ENCODE measurements at regions not wholly inside any gene's neighbourhood (a gene's known extent, or its start where the extent isn't known, plus 50 kb on each side); places are given as distances from the start of the nearest gene placed in this dataset.
A peak's percentile ranks its signal among the peaks of the same experiment; 100 is the strongest.

DNA sequence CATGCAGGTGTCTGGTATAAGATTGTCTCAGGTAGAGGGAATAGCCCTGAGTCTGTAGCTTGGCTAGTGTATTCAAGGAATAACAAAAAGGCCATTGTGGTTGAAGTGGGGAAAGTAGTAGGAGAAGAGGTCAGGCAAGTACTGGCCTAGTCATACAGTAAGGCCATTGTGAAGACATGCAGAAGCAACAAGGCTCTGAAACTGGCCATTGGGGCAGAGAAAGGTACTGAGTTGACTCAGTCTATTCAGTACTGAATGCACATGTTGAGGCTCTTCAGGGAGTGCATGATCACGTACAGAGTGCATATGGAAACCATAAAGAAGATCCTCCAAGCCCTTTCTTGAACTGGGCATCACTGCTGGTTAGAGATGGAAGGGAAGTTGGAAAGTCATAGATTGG lies 477.6 kb downstream of the SOX6 start:
- Histone ChIP-seq H3K9me3 (no peaks in the 10 kb centered on the region), H3K4me1 (no peaks in the 10 kb centered on the region), H3K36me3 (no peaks in the 10 kb centered on the region), H3K4me3 (ENCODE audit: low read depth, low read length) (no peak overlapping the region), H3K27me3 (no peaks in the 10 kb centered on the region)
- no peak for DNase-seq
- TF ChIP-seq, protein P1, sequence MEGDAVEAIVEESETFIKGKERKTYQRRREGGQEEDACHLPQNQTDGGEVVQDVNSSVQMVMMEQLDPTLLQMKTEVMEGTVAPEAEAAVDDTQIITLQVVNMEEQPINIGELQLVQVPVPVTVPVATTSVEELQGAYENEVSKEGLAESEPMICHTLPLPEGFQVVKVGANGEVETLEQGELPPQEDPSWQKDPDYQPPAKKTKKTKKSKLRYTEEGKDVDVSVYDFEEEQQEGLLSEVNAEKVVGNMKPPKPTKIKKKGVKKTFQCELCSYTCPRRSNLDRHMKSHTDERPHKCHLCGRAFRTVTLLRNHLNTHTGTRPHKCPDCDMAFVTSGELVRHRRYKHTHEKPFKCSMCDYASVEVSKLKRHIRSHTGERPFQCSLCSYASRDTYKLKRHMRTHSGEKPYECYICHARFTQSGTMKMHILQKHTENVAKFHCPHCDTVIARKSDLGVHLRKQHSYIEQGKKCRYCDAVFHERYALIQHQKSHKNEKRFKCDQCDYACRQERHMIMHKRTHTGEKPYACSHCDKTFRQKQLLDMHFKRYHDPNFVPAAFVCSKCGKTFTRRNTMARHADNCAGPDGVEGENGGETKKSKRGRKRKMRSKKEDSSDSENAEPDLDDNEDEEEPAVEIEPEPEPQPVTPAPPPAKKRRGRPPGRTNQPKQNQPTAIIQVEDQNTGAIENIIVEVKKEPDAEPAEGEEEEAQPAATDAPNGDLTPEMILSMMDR (IDR thresholded peaks at IDR 0.05; ENCODE audit: low read depth, low read length), result no peak

DNA sequence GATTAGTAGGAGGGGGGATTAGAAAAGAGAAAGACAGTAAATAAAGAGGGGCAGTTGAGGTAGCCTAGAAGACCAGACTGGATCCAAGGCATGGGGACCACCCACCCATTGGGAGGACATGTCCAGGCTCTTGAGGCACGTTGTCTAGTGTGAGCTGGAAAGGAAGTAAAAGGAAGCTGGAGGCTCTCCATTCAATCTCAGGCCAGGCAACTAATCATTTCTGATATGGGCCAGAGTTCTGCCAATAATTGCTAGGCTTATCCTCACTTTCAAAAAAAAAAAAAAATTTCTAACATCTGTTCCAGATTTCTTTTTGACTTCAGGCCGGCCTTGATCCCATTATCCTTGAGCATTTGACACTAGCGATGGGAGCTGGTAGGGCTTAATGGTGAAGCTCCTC lies 476.1 kb downstream of the SOX6 start:
- H3K9me3 ChIP-seq, result no peaks in the 10 kb centered on the region
- no peaks in the 10 kb centered on the region for H3K36me3 ChIP-seq
- no peak for DNase-seq
- H3K4me1 ChIP-seq, result no peaks in the 10 kb centered on the region
- H3K27me3 ChIP-seq, result no peaks in the 10 kb centered on the region
- TF ChIP-seq, protein P1 (IDR thresholded peaks at IDR 0.05; ENCODE audit: low read depth, low read length), result no peak
- H3K4me3 ChIP-seq (ENCODE audit: low read depth, low read length), result no peak overlapping the region

DNA sequence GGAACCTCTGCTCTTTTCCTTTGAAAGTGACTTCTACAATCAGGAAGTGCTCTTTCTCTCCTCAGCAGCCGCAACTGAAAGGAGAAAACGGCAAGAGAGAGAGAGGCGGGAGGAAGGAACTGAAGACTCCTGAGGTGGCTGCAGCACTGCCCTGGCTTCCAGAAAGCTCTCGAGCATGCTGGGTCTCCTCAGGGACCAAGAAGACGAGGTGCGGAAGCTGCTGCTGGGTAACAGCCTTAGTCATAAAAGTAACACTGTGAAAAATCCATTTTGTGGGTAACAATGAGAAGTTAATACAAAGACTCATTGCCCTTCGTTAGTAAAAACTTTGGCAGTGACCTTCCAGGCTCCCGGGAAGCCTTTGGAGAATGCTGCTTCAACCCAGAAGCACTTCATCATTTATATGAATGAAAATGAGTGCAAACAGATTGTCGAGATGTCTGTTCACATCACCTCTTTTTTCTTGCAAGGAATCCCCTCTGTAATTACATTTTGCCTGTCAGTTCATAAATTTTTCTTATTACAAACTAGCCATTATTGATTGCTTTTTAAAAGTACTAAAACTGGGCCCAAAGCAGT lies 473.4 kb downstream of the SOX6 start:
- no peaks in the 10 kb centered on the region for H3K9me3 ChIP-seq

DNA sequence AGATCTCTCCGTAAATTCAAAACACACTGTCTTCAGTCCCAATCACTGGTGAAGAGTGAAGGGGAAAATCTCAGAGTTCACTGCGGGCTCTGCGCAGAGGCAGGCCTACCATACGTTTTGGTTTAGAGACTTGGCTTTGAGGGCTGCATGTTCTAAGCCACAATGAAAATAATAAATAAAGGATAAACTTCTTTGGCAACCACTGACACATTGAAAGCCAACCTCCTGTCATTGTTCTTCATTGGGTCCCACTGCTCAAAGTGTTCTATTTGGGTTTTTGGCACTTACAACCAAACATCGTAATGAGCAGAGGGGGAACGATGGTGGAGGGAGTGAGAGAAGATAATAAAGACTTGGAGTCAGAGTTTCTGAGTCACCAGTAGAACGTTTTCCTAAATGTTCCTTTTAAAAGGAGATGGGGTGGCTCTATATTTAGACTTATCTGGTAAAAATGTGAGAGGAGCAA lies 472.9 kb downstream of the SOX6 start:
- no peak for DNase-seq
- no peaks in the 10 kb centered on the region for H3K27me3 ChIP-seq
- H3K4me1 ChIP-seq, result no peaks in the 10 kb centered on the region
- H3K36me3 ChIP-seq, result no peaks in the 10 kb centered on the region
- H3K9me3 ChIP-seq, result no peaks in the 10 kb centered on the region
- H3K4me3 ChIP-seq (ENCODE audit: low read depth, low read length), result no peak overlapping the region
- TF ChIP-seq, protein P1 (IDR thresholded peaks at IDR 0.05; ENCODE audit: low read depth, low read length), result no peak

More for the DNA sequence above, 473.4 kb downstream of the SOX6 start:
- H3K4me3 ChIP-seq (ENCODE audit: low read depth, low read length), result no peak overlapping the region
- no peak for DNase-seq
- no peaks in the 10 kb centered on the region for H3K4me1 ChIP-seq
- H3K27me3 ChIP-seq, result no peaks in the 10 kb centered on the region
- no peaks in the 10 kb centered on the region for H3K36me3 ChIP-seq
- TF ChIP-seq, protein P1 (IDR thresholded peaks at IDR 0.05; ENCODE audit: low read depth, low read length), result no peak

DNA sequence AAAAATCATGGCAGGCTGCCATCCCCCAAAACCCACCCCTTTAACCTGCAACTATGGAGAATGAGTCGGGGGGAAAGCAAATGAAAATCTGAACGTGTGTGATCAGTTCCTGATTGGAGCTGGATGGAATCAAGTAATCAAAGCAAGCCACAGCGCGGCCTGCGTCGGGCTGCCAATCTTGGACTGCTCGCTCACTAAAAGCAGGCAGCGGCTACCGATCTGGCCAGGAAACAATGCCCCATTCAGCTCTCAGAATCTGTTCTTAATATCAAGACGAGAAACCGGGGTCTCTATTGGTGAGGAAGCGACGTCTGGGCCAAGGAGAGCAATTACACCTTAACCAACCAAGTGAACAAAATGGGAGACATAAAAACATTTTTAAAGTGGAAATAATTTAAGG lies 472.2 kb downstream of the SOX6 start:
- H3K4me3 ChIP-seq (ENCODE audit: low read depth, low read length), result no peak overlapping the region
- H3K36me3 ChIP-seq, result no peaks in the 10 kb centered on the region
- no peak for DNase-seq
- no peaks in the 10 kb centered on the region for H3K9me3 ChIP-seq
- TF ChIP-seq, protein P1 (IDR thresholded peaks at IDR 0.05; ENCODE audit: low read depth, low read length), result no peak
- H3K4me1 ChIP-seq, result no peaks in the 10 kb centered on the region
- no peaks in the 10 kb centered on the region for H3K27me3 ChIP-seq

DNA sequence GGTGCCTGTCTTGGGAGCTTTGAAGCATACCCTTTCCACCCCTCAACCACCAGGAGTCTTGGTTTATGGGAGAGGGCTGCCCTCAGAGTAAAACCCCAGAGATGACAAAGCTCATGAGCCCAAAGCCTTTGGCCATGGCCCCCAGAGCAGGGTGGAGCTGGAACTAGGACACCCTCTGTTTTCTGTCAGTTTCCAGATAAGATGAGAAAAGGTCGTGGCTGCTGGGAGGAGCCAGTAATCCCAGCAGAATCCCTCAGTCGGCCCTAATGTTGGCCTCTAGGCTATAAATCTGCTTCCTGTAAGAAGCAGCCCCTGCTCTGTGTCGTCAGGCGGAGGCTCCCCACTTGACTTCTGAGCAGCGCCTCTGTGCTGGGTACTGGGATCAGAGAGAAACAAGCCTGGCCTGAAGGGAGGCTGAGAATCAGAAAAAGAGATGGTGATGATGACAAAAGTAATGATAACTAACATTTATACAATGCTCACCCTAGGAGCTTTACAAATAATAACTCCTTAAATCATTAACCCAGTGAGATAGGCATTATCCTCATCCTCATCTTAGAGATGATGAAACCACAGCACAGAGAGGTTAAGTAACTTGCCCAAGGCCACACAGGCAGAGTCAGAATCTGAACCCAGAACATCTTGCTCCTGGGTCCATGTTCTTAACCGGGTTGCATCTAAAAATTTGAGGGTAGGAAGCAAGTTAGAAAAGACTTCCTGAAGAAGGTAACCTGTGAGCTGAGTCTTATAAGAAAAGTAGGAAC lies 471.4 kb downstream of the SOX6 start:
- TF ChIP-seq, protein P1 (IDR thresholded peaks at IDR 0.05; ENCODE audit: low read depth, low read length), result no peak
- Histone ChIP-seq H3K4me3 (ENCODE audit: low read depth, low read length) (no peak overlapping the region), H3K9me3 (no peaks in the 10 kb centered on the region), H3K36me3 (no peaks in the 10 kb centered on the region), H3K27me3 (no peaks in the 10 kb centered on the region), H3K4me1 (no peaks in the 10 kb centered on the region)
- peak; percentile 36 for DNase-seq

All from BE2C (cell line).